Suprapubic skin (tissue), 4 donors: ENCODE measurements at regions not wholly inside any gene's neighbourhood (a gene's known extent, or its start where the extent isn't known, plus 50 kb on each side); places are given as distances from the start of the nearest gene placed in this dataset.

Experiments
- DNase-seq, 2 donors: peaks; one replicate each; pipeline ENCODE4 v3.0.0-alpha.2; 2019; ENCODE audit warnings: low spot score in 2 of 2
- H3K27ac ChIP-seq: fragments of 200-600 bp; sonication (generic); one replicate; pipeline ENCODE4 v1.5.1; 2019
- H3K27me3 ChIP-seq: fragments of 200-600 bp; sonication (generic); one replicate; pipeline ENCODE4 v1.5.1; 2019
- H3K36me3 ChIP-seq: fragments of 200-600 bp; sonication (generic); one replicate; pipeline ENCODE4 v1.5.1; 2019
- H3K4me1 ChIP-seq: fragments of 200-600 bp; sonication (generic); one replicate; pipeline ENCODE4 v1.5.1; 2019
- H3K4me3 ChIP-seq: fragments of 200-600 bp; sonication (generic); one replicate; pipeline ENCODE4 v1.5.1; 2019; ENCODE audit warnings: mild to moderate bottlenecking
- H3K9me3 ChIP-seq: fragments of 200-600 bp; sonication (generic); one replicate; pipeline ENCODE4 v1.5.1; 2019
- CTCF ChIP-seq, 2 donors: fragments of 200-600 bp in 1 of 2; fragments of 450-650 bp in 1 of 2; sonication (generic) in 1 of 2; IDR thresholded peaks; one replicate each; pipeline ENCODE4 v1.5.1; 2016 to 2019; ENCODE audit warnings: antibody characterized with exemption in 2 of 2, mild to moderate bottlenecking in 1 of 2, moderate library complexity in 1 of 2
- EP300 ChIP-seq: sonication (generic); formaldehyde crosslinking; IDR thresholded peaks from one replicate; pipeline ENCODE4 v1.6.1; 2017; ENCODE audit warnings: antibody characterized with exemption
- POLR2A ChIP-seq, 2 donors: fragments of 450-650 bp; IDR thresholded peaks; one replicate each; pipeline ENCODE4 v1.6.1; 2017; ENCODE audit warnings: antibody characterized with exemption in 2 of 2, mild to moderate bottlenecking in 2 of 2, moderate library complexity in 2 of 2
- POLR2AphosphoS5 ChIP-seq, 3 donors: sonication (generic); formaldehyde crosslinking; IDR thresholded peaks; one replicate each; pipeline ENCODE4 v1.6.1; 2017; ENCODE audit warnings: antibody characterized with exemption in 3 of 3
- WGBS: methylation state at CpG from one replicate; pipeline ENCODE4 v1.1.5; 2018; 5-methylcytosine and 5-hydroxymethylcytosine counted together

GRCh38 chr9:105975886-105976645 is 281.7 kb downstream of the TMEM38B start:
- no peak for DNase-seq
- no peaks in the 10 kb centered on the region for H3K36me3 ChIP-seq
- 68% methylated on average over 14 of the region's 14 CpGs for WGBS

GRCh38 chr9:105978336-105978735 is 284.0 kb downstream of the TMEM38B start:
- no peaks in the 10 kb centered on the region for H3K27me3 ChIP-seq
- DNase-seq = no peak
- no peaks in the 10 kb centered on the region for H3K36me3 ChIP-seq
- H3K27ac ChIP-seq = no peak overlapping the region
- TF ChIP-seq CTCF (IDR thresholded peaks at IDR 0.05) = no peak
- TF ChIP-seq POLR2AphosphoS5 (IDR thresholded peaks at IDR 0.05) = no peak
- TF ChIP-seq POLR2A (IDR thresholded peaks at IDR 0.05) = no peak
- no peak for TF ChIP-seq EP300
- 70% methylated on average over 7 of the region's 7 CpGs for WGBS
- no peaks in the 10 kb centered on the region for H3K4me1 ChIP-seq
- no peak overlapping the region for H3K4me3 ChIP-seq
- no peaks in the 10 kb centered on the region for H3K9me3 ChIP-seq

More at GRCh38 chr9:105975886-105976645, 281.7 kb downstream of the TMEM38B start:
- Histone ChIP-seq H3K27me3 (no peaks in the 10 kb centered on the region), H3K27ac (no peak overlapping the region), H3K9me3 (no peaks in the 10 kb centered on the region), H3K4me1 (no peaks in the 10 kb centered on the region), H3K4me3 (no peak overlapping the region)
- TF ChIP-seq CTCF (IDR thresholded peaks at IDR 0.05) (no peak), EP300 (no peak), POLR2AphosphoS5 (IDR thresholded peaks at IDR 0.05) (no peak), POLR2A (IDR thresholded peaks at IDR 0.05) (no peak)

GRCh38 chr9:105978826-105979225 is 284.5 kb downstream of the TMEM38B start:
- H3K36me3 ChIP-seq = no peaks in the 10 kb centered on the region
- H3K27me3 ChIP-seq = no peaks in the 10 kb centered on the region
- TF ChIP-seq POLR2A (IDR thresholded peaks at IDR 0.05) = no peak
- no peak for TF ChIP-seq CTCF (IDR thresholded peaks at IDR 0.05)
- no peak for TF ChIP-seq EP300
- no peak for TF ChIP-seq POLR2AphosphoS5 (IDR thresholded peaks at IDR 0.05)
- no peak for DNase-seq
- no peaks in the 10 kb centered on the region for H3K9me3 ChIP-seq
- H3K27ac ChIP-seq = no peak overlapping the region
- 62% methylated on average over 3 of the region's 3 CpGs for WGBS
- no peaks in the 10 kb centered on the region for H3K4me1 ChIP-seq
- no peak overlapping the region for H3K4me3 ChIP-seq

GRCh38 chr9:105979290-105979689 is 284.9 kb downstream of the TMEM38B start:
- Histone ChIP-seq H3K4me3 (no peak overlapping the region), H3K27ac (no peak overlapping the region), H3K27me3 (no peaks in the 10 kb centered on the region), H3K36me3 (no peaks in the 10 kb centered on the region), H3K4me1 (no peaks in the 10 kb centered on the region), H3K9me3 (no peaks in the 10 kb centered on the region)
- no peak for TF ChIP-seq POLR2A (IDR thresholded peaks at IDR 0.05)
- no peak for TF ChIP-seq CTCF (IDR thresholded peaks at IDR 0.05)
- TF ChIP-seq EP300 = no peak
- no peak for TF ChIP-seq POLR2AphosphoS5 (IDR thresholded peaks at IDR 0.05)
- WGBS = 38% methylated on average over 2 of the region's 2 CpGs
- no peak for DNase-seq

- no peak overlapping the region for H3K4me3 ChIP-seq
- H3K36me3 ChIP-seq = no peaks in the 10 kb centered on the region
- DNase-seq = no peak
- no peak for TF ChIP-seq POLR2A (IDR thresholded peaks at IDR 0.05)
- no peak for TF ChIP-seq POLR2AphosphoS5 (IDR thresholded peaks at IDR 0.05)
- TF ChIP-seq CTCF (IDR thresholded peaks at IDR 0.05) = no peak
- H3K9me3 ChIP-seq = no peaks in the 10 kb centered on the region
- H3K4me1 ChIP-seq = no peaks in the 10 kb centered on the region
- no peaks in the 10 kb centered on the region for H3K27me3 ChIP-seq
- 84% methylated on average over 2 of the region's 2 CpGs for WGBS
- no peak overlapping the region for H3K27ac ChIP-seq
These were observed 290.4 kb downstream of the TMEM38B start for GRCh38 chr9:105984714-105985113.
